ENCODE measurements at regions not wholly inside any gene's neighbourhood (a gene's known extent, or its start where the extent isn't known, plus 50 kb on each side); places are given as distances from the start of the nearest gene placed in this dataset.

DNA sequence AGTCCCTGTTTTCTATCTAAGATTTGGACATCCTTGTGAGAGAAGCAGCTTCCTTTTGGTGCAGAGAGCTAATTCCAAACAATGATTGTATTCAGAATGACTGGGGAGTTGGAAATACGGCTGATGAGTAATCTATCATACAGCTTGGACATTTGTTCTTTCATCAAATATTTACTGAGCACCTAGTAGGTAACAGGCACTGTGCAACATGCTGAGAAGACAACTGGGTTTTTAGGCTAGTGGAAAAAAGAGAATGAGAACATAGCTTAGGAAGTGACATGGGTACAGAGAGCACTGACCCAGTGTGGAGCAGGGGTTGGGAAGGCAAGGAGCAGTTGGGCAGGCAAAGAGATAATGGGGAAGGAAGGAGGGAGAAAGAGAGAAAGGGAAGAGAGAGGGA, 87.5 kb downstream of the TBX19 start:
- no peak overlapping the region for H4K91ac ChIP-seq (replicated peaks; ENCODE audit: insufficient read length, low read length)
- no peak overlapping the region for H3K4ac ChIP-seq (replicated peaks; ENCODE audit: insufficient read length, low read depth, low read length)
- ChIA-PET POLR2A (ENCODE audit: partially characterized antibody) (interaction anchor here (1.0 to 1.2 kb wide), 2 partner anchors 9 to 21 kb away, joined by 3 to 5 read pairs; no protein-coding TSS in a partner anchor), CTCF (ENCODE audit: partially characterized antibody) (interaction anchor here (2.6 to 3.4 kb wide), 2 partner anchors 24 to 133 kb away, joined by 10 to 32 read pairs; no protein-coding TSS in a partner anchor)
- H3K4me2 ChIP-seq (ENCODE audit: insufficient read depth in 1 of 2, low read depth in 2 of 2, low read length in 2 of 2): no peak overlapping the region
- H3K14ac ChIP-seq (ENCODE audit: insufficient read length): no peak overlapping the region
- no peaks in the 10 kb centered on the region for H3K4me1 ChIP-seq (replicated peaks in 1 of 4; ENCODE audit: control insufficient read depth in 3 of 4, insufficient read depth in 4 of 4, low read length in 3 of 4)
- H3K27me3 ChIP-seq (replicated peaks in 1 of 4; ENCODE audit: control insufficient read depth in 3 of 4, extremely low read depth in 1 of 4, insufficient read depth in 3 of 4, low read length in 3 of 4): no peaks in the 10 kb centered on the region
- no peak overlapping the region for H2BK15ac ChIP-seq (ENCODE audit: low read length)
- FAIRE-seq (no peak), DNase-seq (ENCODE audit: low read depth in 1 of 2, low spot score in 2 of 2) (no peak)
- no peaks in the 10 kb centered on the region for H3K23me2 ChIP-seq (ENCODE audit: low read depth, low read length)
- H3K9me3 ChIP-seq (ENCODE audit: insufficient read depth in 2 of 2, low read depth in 1 of 2, low read length in 1 of 2): no peaks in the 10 kb centered on the region
- H3K79me2 ChIP-seq (ENCODE audit: control insufficient read depth in 1 of 2, insufficient read depth in 2 of 2, low read length in 2 of 2): no peaks in the 10 kb centered on the region
- H2AK5ac ChIP-seq (ENCODE audit: low read depth, low read length): no peak overlapping the region
- H4K20me1 ChIP-seq (replicated peaks in 1 of 2; ENCODE audit: control insufficient read depth in 1 of 2, insufficient read depth in 2 of 2, low read length in 2 of 2): no peaks in the 10 kb centered on the region
- H3K27ac ChIP-seq (ENCODE audit: low read depth, low read length): no peak overlapping the region
- no peak overlapping the region for H4K5ac ChIP-seq (ENCODE audit: insufficient read length, low read depth, low read length)
- no peak overlapping the region for H3K9ac ChIP-seq (replicated peaks in 1 of 4; ENCODE audit: extremely low read depth in 1 of 4, low read depth in 3 of 4, low read length in 3 of 4)
- no peaks in the 10 kb centered on the region for H3K36me3 ChIP-seq (ENCODE audit: control insufficient read depth in 2 of 4, insufficient read depth in 4 of 4, low read length in 3 of 4)
- H3K4me3 ChIP-seq (ENCODE audit: extremely low read depth in 1 of 4, insufficient read depth in 2 of 4, low read depth in 3 of 4, low read length in 4 of 4): no peak overlapping the region
- WGBS, 2 experiments (ENCODE audit: extremely low coverage in 1 of 2, insufficient coverage in 1 of 2, insufficient read length in 1 of 2, insufficient replicate concordance in 2 of 2, low coverage in 1 of 2, low lambda C conversion rate in 2 of 2, missing lambda C conversion rate in 1 of 2): 80% methylated on average over 1 of the region's 1 CpG; no CpG with 5 or more reads in 1 of the 2 experiments
- no peak for TF ChIP-seq CBX5 (IDR thresholded peaks at IDR 0.05; ENCODE audit: low read depth, low read length)
- TF ChIP-seq FOSL1 (IDR thresholded peaks at IDR 0.05; ENCODE audit: insufficient read depth, low read depth, low read length): no peak
- TF ChIP-seq RFX5 (IDR thresholded peaks at IDR 0.05; ENCODE audit: borderline replicate concordance, low read depth, low read length): no peak
- TF ChIP-seq USF2 (IDR thresholded peaks at IDR 0.05; ENCODE audit: low read length): no peak
- TF ChIP-seq SUZ12 (IDR thresholded peaks at IDR 0.05; ENCODE audit: low read length): no peak
- TF ChIP-seq POLR2A (IDR thresholded peaks at IDR 0.05; ENCODE audit: control extremely low read depth in 1 of 2, low read depth in 2 of 2, low read length in 2 of 2): no peak
- TF ChIP-seq BACH1 (IDR thresholded peaks at IDR 0.05; ENCODE audit: low read length): no peak
- no peak overlapping the region for H2AFZ ChIP-seq (ENCODE audit: low read length)
- H4K8ac ChIP-seq (ENCODE audit: extremely low read depth, insufficient read depth, low read length): no peak overlapping the region
- no peak overlapping the region for H2BK5ac ChIP-seq (ENCODE audit: low read depth, low read length)
- H3K23ac ChIP-seq (ENCODE audit: insufficient read length): no peak overlapping the region
- H3K18ac ChIP-seq (ENCODE audit: extremely low read depth, low read length): no peak overlapping the region
- no peak overlapping the region for H2BK120ac ChIP-seq (replicated peaks; ENCODE audit: low read depth, low read length)
- no peak overlapping the region for H2BK20ac ChIP-seq (ENCODE audit: low read length)
- no peak overlapping the region for H2BK12ac ChIP-seq (ENCODE audit: low read depth, low read length)
- H3K79me1 ChIP-seq (ENCODE audit: low read depth, low read length): 0 out of 2 replicates have a peak, but pooled peaks cover 3% of the 10 kb centered on the region
- no peak overlapping the region for H3K56ac ChIP-seq (replicated peaks; ENCODE audit: insufficient read length, low read depth, low read length)

Measured in H1 (cell line).